ENCODE measurements at regions not wholly inside any gene's neighbourhood (a gene's known extent, or its start where the extent isn't known, plus 50 kb on each side); places are given as distances from the start of the nearest gene placed in this dataset.

- no peak overlapping the region for H3K4me3 Mint-ChIP-seq
Observed at GRCh38 chr2:177058747-177059146, 153.8 kb upstream of the HNRNPA3 start.

GRCh38 chr2:177059293-177059692 is 153.3 kb upstream of the HNRNPA3 start:
- ATAC-seq (no peak), DNase-seq (ENCODE audit: low spot score) (no peak)
- POLR2A ChIA-PET, result no interaction called here
- Mint-ChIP-seq H3K27me3 (ENCODE audit: low read depth) (no peaks in the 10 kb centered on the region), H3K4me3 (no peak overlapping the region), H3K4me1 (no peaks in the 10 kb centered on the region), H3K9me3 (no peaks in the 10 kb centered on the region), H3K36me3 (no peaks in the 10 kb centered on the region), H3K27ac (no peak overlapping the region)
- CTCF ChIA-PET, result no interaction called here
- TF ChIP-seq ZSCAN18 (CRISPR knock-in tag; IDR thresholded peaks at IDR 0.05) (no peak), RELA (CRISPR knock-in tag; IDR thresholded peaks at IDR 0.05; ENCODE audit: borderline replicate concordance) (no peak), CDX4 (CRISPR knock-in tag; IDR thresholded peaks at IDR 0.05; ENCODE audit: borderline replicate concordance) (no peak), ZBTB21 (CRISPR knock-in tag; IDR thresholded peaks at IDR 0.05; ENCODE audit: borderline replicate concordance) (no peak), ESRRA (CRISPR knock-in tag; IDR thresholded peaks at IDR 0.05; ENCODE audit: borderline replicate concordance) (no peak)
- TF ChIP-seq, protein P1, sequence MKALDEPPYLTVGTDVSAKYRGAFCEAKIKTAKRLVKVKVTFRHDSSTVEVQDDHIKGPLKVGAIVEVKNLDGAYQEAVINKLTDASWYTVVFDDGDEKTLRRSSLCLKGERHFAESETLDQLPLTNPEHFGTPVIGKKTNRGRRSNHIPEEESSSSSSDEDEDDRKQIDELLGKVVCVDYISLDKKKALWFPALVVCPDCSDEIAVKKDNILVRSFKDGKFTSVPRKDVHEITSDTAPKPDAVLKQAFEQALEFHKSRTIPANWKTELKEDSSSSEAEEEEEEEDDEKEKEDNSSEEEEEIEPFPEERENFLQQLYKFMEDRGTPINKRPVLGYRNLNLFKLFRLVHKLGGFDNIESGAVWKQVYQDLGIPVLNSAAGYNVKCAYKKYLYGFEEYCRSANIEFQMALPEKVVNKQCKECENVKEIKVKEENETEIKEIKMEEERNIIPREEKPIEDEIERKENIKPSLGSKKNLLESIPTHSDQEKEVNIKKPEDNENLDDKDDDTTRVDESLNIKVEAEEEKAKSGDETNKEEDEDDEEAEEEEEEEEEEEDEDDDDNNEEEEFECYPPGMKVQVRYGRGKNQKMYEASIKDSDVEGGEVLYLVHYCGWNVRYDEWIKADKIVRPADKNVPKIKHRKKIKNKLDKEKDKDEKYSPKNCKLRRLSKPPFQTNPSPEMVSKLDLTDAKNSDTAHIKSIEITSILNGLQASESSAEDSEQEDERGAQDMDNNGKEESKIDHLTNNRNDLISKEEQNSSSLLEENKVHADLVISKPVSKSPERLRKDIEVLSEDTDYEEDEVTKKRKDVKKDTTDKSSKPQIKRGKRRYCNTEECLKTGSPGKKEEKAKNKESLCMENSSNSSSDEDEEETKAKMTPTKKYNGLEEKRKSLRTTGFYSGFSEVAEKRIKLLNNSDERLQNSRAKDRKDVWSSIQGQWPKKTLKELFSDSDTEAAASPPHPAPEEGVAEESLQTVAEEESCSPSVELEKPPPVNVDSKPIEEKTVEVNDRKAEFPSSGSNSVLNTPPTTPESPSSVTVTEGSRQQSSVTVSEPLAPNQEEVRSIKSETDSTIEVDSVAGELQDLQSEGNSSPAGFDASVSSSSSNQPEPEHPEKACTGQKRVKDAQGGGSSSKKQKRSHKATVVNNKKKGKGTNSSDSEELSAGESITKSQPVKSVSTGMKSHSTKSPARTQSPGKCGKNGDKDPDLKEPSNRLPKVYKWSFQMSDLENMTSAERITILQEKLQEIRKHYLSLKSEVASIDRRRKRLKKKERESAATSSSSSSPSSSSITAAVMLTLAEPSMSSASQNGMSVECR (CRISPR knock-in tag; IDR thresholded peaks at IDR 0.05; ENCODE audit: borderline replicate concordance), result no peak
- TF ChIP-seq, protein P2, sequence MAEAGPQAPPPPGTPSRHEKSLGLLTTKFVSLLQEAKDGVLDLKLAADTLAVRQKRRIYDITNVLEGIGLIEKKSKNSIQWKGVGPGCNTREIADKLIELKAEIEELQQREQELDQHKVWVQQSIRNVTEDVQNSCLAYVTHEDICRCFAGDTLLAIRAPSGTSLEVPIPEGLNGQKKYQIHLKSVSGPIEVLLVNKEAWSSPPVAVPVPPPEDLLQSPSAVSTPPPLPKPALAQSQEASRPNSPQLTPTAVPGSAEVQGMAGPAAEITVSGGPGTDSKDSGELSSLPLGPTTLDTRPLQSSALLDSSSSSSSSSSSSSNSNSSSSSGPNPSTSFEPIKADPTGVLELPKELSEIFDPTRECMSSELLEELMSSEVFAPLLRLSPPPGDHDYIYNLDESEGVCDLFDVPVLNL (CRISPR knock-in tag; IDR thresholded peaks at IDR 0.05; ENCODE audit: borderline replicate concordance, low read depth), result no peak

More at GRCh38 chr2:177058747-177059146, 153.8 kb upstream of the HNRNPA3 start:
- ChIA-PET CTCF (no interaction called here), POLR2A (no interaction called here)
- Mint-ChIP-seq H3K9me3 (no peaks in the 10 kb centered on the region), H3K27ac (no peak overlapping the region), H3K36me3 (no peaks in the 10 kb centered on the region), H3K27me3 (ENCODE audit: low read depth) (no peaks in the 10 kb centered on the region), H3K4me1 (no peaks in the 10 kb centered on the region)
- ATAC-seq (no peak), DNase-seq (ENCODE audit: low spot score) (no peak)
- TF ChIP-seq ZSCAN18 (CRISPR knock-in tag; IDR thresholded peaks at IDR 0.05), result no peak
- TF ChIP-seq RORB (CRISPR knock-in tag; IDR thresholded peaks at IDR 0.05), result no peak

GRCh38 chr2:177063331-177063730 is 149.3 kb upstream of the HNRNPA3 start:
- TF ChIP-seq ZNF425 (CRISPR knock-in tag; conservative IDR thresholded peaks at IDR 0.05) (no peak), PREB (CRISPR knock-in tag; IDR thresholded peaks at IDR 0.05; ENCODE audit: borderline replicate concordance) (no peak), ATF1 (CRISPR knock-in tag; IDR thresholded peaks at IDR 0.05) (no peak), STAT6 (CRISPR knock-in tag; conservative IDR thresholded peaks at IDR 0.05; ENCODE audit: low read depth) (no peak)
- Mint-ChIP-seq H3K4me3 (no peak overlapping the region), H3K36me3 (no peaks in the 10 kb centered on the region), H3K9me3 (no peaks in the 10 kb centered on the region), H3K4me1 (no peaks in the 10 kb centered on the region), H3K27me3 (ENCODE audit: low read depth) (no peaks in the 10 kb centered on the region), H3K27ac (no peak overlapping the region)
- no peak for DNase-seq (ENCODE audit: low spot score)
- ATAC-seq, result no peak
- ChIA-PET CTCF (no interaction called here), POLR2A (no interaction called here)

Measured in WTC11 (cell line).